IPS-18c (cell line): ENCODE measurements at regions not wholly inside any gene's neighbourhood (a gene's known extent, or its start where the extent isn't known, plus 50 kb on each side); places are given as distances from the start of the nearest gene placed in this dataset.
"Not testable (repeated sequence)": the region's sequence is repeated elsewhere in the genome, so short reads cannot be mapped to it uniquely, and the experiment has no call there.

Experiments used
- H3K4me3 ChIP-seq: 2 replicates; pipeline ENCODE4 v1.7.0; 2013; ENCODE audit warnings: low read depth, mild to moderate bottlenecking, low read length, moderate library complexity; ENCODE audit not compliant: insufficient read depth
- H3K9me3 ChIP-seq: one replicate; pipeline ENCODE4 v1.6.1; 2013; ENCODE audit warnings: mild to moderate bottlenecking, low read length, moderate library complexity; ENCODE audit not compliant: control insufficient read depth, insufficient read depth

DNA sequence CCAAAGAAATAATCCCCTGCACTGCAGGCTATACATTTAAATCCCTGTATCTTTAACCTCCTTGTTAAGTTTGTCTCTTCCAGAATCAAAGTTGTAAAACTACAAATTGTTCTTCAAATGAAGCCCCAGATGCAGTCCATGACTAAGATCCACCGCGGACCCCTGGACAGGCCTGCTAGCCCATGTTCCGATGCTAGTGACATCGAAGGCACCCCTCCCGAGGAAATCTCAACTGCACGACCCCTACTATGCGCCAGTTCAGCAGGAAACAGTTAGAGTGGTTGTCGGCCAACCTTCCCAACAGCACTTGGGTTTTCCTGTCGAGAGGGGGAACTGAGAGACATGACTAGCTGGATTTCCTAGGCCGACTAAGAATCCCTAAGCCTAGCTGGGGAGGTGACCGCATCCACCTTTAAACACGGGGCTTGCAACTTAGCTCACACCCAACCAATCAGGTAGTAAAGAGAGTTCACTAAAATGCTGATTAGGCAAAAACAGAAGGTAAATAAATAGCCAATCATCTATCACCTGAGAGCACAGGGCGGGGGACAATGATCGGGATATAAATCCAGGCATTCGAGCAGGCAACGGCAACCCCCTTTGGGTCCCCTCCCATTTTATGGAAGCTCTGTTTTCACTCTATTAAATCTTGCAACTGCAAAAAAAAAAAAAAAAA, 523.9 kb downstream of the REEP3 start:
- H3K9me3 ChIP-seq, H3K4me3 ChIP-seq: not testable (repeated sequence)

GRCh38 chr10:64054392-64054791, 533.2 kb downstream of the REEP3 start:
- H3K4me3 ChIP-seq, result no peak overlapping the region
- H3K9me3 ChIP-seq, result no peaks in the 10 kb centered on the region

DNA sequence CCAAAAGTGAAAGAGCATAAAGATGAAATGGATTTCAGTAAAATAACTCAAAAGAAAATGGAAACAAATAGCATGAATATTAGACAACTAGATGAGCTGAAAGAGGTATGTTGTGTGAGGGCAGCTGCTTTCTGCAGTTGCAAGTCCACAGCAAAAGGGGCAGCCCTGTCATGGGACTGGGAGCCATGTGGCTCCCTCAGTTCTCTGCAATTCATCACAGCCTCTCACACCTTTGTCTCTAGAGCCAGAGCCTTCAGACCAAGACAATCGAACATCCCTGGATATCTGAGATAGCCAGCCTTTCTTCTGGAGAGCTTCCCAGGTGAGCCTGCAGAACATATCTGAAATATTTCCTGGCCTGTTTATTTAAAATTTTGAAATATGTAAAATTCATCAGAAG, 538.7 kb downstream of the REEP3 start:
- no peaks in the 10 kb centered on the region for H3K9me3 ChIP-seq

DNA sequence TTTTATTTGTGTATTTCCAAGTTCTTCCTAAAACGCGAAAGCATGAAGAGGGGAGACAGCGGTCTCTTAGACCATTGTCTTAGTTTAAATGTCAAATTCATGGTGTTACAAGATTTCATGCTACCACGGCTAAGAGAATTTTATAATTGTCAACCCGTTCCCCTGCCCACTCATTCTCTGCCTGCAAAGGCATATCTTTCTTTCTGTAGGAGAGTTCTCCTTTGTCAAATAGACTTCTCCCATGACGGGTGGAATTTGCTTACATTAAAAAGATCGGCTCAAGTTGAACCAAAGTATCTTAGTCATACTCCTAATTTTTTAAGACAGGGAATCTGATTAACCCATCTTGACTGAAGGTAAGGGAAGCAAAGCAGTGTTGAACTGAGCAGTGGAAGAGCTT, 539.2 kb downstream of the REEP3 start:
- no peaks in the 10 kb centered on the region for H3K9me3 ChIP-seq
- no peak overlapping the region for H3K4me3 ChIP-seq

More for the DNA sequence above, 538.7 kb downstream of the REEP3 start:
- H3K4me3 ChIP-seq, result no peak overlapping the region

DNA sequence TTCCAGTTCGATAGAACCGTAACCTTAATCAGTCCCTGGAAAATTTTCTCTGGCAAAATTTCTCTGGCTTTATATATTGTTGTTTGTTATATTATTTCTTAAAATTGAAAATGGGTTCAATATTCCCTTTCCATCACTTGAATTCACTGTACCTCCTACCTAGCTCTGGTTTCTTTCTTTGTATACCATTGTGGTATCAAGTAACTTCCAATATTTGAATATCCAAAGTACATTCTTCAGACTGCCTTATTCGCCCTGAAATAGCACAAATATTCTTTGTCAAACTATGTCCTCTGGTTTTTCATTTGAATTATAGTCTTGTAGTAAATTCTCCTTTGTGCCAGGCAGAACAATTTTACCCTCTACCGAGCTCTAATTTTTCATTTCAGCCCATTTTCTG, 541.6 kb downstream of the REEP3 start:
- no peak overlapping the region for H3K4me3 ChIP-seq
- no peaks in the 10 kb centered on the region for H3K9me3 ChIP-seq

DNA sequence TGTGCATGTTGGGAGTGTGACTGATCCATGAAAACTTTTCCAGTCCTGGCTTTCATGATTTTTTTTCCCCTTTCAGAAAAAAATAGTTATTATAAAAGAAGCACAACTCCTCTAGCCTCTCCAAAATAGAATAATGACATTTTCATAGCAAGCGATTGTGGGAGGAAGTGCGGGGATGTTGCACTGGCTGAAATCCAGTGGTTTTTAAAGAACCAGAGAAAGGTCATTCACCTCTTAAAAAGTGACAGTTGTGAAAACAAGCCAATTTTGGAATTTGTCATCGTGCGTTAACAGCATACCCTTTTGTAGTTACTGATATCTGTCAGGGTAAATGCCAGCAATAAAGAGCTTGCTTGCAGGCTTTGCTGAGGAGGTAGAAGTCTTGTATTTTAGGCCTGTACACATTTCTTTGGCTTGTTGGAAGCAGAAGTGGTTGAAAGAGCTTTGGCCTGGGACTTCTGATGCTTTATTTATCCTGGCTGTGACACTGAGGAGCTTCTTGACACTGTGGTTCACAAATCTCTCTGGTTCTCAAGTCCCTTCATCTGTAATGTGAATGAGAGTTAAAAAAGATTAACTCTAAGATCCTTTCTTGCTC, 545.9 kb downstream of the REEP3 start:
- Histone ChIP-seq H3K9me3 (no peaks in the 10 kb centered on the region), H3K4me3 (no peak overlapping the region)

GRCh38 chr10:64067859-64068258, 546.7 kb downstream of the REEP3 start:
- Histone ChIP-seq H3K9me3 (no peaks in the 10 kb centered on the region), H3K4me3 (no peak overlapping the region)

DNA sequence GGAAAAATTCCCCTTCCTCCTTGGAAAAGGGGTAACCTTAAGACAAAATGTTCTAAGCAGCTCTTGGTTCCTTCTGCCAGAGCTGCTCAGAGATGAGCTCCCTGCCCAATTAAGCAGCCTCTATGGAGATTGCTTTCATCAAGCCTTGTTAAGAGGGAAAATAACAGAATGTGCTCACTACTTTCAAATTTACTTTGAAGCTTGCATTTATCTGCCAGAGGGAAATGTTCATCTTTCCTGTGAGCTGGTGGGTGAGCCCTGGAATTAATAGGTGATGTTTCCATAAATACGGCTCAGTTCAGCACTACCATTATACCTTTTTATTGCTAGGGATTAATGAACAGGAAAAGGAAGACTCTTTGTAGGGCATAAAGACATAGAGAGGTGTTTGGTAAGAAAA, 549.0 kb downstream of the REEP3 start:
- Histone ChIP-seq H3K9me3 (no peaks in the 10 kb centered on the region), H3K4me3 (no peak overlapping the region)

- Histone ChIP-seq H3K9me3 (no peaks in the 10 kb centered on the region), H3K4me3 (no peak overlapping the region)
Observed at GRCh38 chr10:64071218-64071617, 550.0 kb downstream of the REEP3 start.

DNA sequence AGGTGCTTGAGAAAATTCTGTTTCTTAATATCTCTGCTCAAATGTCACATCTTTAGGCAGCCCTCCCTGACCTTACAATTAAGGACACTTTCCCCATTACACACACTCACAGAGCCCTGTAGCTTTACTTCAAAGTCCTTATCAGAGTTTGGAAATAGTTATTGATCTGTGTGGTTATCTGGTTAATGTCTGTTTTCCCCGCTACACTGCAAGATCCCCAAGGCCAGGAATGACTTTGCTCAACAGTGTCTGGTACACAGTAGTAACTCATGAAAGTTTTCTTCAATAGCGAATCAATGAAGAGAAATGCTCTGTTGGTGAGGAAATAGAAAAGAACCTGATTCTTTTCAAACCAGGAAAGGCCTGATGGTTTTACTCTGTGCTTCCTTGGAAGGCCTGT, 554.4 kb downstream of the REEP3 start:
- no peak overlapping the region for H3K4me3 ChIP-seq

GRCh38 chr10:64076322-64076940, 555.2 kb downstream of the REEP3 start:
- Histone ChIP-seq H3K9me3 (no peaks in the 10 kb centered on the region), H3K4me3 (no peak overlapping the region)

More for the DNA sequence above, 554.4 kb downstream of the REEP3 start:
- H3K9me3 ChIP-seq, result no peaks in the 10 kb centered on the region

DNA sequence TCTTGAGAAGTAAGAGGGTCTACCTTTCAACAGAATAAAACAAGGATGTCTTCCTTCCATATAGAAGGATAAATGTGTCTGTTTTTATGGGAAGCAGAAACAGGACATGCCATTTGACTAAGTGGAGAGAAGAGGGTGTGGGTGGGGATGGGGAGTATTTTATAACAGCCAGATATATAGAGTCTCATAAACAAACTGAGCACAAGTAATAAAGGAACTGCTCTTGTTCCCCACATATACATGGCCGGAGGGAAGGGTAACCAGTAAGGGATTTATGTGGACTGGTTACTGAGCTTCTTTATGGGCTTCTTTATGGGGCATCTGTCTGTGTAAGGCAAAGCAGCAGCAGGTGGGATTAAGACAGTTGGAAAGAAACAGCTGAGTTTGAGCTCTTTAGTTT, 558.1 kb downstream of the REEP3 start:
- no peak overlapping the region for H3K4me3 ChIP-seq
- H3K9me3 ChIP-seq, result no peaks in the 10 kb centered on the region

- Histone ChIP-seq H3K4me3 (no peak overlapping the region), H3K9me3 (no peaks in the 10 kb centered on the region)
Observed at GRCh38 chr10:64080071-64080470, 558.9 kb downstream of the REEP3 start.

- no peaks in the 10 kb centered on the region for H3K9me3 ChIP-seq
- no peak overlapping the region for H3K4me3 ChIP-seq
Observed at GRCh38 chr10:64081947-64082482, 560.8 kb downstream of the REEP3 start.

DNA sequence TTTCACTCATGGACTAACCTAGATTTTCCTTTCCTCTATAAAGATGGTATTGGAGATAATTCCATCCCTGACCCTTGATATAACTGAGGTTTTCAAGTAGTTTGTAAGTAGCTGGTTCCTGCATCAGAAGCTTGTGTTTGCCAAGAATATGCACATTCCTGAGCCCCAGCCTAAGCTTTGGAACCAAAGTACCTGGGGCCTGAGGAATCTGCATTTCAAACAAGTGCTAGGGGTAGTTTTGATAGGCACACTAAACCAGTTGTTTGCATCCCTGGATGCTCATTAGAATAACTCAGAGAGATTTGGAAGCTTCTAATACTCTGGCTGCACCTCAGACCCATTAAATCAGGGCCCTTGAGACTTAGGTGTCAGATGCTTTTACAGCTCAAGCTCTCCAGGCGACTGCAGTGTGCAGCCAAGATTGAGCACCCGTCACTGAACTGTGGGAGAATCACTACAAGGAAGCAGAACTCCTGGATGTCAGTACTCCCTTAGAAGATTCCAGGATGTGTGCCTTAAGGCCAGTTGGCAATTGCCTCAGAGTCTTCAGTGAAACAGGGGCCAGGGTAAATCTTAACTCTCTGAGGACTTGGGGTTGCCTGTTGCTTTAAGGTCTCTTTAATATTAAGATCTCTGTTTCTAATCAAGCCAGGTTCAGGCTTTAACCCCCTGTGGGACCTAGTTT, 565.0 kb downstream of the REEP3 start:
- no peaks in the 10 kb centered on the region for H3K9me3 ChIP-seq
- no peak overlapping the region for H3K4me3 ChIP-seq

GRCh38 chr10:64089648-64090047, 568.4 kb downstream of the REEP3 start:
- no peaks in the 10 kb centered on the region for H3K9me3 ChIP-seq

DNA sequence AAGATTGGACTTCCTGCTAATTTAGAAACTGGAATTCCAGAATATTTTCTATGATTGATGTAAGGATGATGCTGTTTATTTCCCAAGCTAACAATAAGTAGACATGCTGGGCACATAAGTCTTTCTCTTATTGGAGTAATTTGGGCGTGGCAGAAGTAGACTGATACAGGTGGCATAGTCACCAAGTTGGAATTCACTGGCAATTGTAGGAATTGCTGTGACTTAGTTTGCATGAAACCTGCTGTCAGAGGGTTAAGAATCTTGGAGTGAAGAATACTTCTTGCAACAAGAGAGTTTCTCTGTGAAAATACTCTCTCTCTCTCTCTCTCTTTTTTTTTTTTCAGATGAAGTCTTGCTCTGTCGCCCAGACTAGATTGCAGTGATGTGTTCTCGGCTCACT, 569.7 kb downstream of the REEP3 start:
- H3K4me3 ChIP-seq, result no peak overlapping the region
- no peaks in the 10 kb centered on the region for H3K9me3 ChIP-seq

More at GRCh38 chr10:64089648-64090047, 568.4 kb downstream of the REEP3 start:
- no peak overlapping the region for H3K4me3 ChIP-seq

- no peak overlapping the region for H3K4me3 ChIP-seq
- no peaks in the 10 kb centered on the region for H3K9me3 ChIP-seq
Observed at GRCh38 chr10:64091897-64092296, 570.7 kb downstream of the REEP3 start.
